22Rv1 (cell line): ENCODE measurements at regions not wholly inside any gene's neighbourhood (a gene's known extent, or its start where the extent isn't known, plus 50 kb on each side); places are given as distances from the start of the nearest gene placed in this dataset.

ENCODE experiments used
- ZFX ChIP-seq: fragments of 450-650 bp; IDR thresholded peaks from 2 replicates; pipeline ENCODE4 v1.6.1; 2017; ENCODE audit warnings: antibody characterized with exemption, borderline replicate concordance
- TF ChIP-seq, protein P1 (sequence below): fragments of 450-650 bp; IDR thresholded peaks from 2 replicates; pipeline ENCODE4 v1.5.1; 2017; ENCODE audit warnings: mild to moderate bottlenecking

DNA sequence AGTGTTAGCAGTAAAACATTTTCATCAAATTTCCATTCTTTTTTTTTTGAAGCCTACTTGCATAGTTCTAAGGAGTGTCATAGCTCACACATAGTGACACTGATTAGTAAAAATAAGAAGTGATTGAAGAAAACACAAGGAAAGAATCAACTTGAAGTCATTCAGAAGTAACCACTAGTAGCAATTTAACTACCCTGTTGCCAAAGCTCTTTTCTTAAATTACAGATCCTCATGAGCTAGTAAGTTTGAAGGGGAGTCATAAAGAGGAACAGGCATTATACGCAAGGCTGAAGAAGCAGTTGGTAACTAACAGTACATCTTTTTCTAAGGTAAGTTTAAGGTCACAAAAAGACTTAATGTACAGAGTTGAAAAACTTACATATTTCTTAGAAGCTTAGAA lies 332.2 kb downstream of the CHRM3 start:
- TF ChIP-seq, protein P1, sequence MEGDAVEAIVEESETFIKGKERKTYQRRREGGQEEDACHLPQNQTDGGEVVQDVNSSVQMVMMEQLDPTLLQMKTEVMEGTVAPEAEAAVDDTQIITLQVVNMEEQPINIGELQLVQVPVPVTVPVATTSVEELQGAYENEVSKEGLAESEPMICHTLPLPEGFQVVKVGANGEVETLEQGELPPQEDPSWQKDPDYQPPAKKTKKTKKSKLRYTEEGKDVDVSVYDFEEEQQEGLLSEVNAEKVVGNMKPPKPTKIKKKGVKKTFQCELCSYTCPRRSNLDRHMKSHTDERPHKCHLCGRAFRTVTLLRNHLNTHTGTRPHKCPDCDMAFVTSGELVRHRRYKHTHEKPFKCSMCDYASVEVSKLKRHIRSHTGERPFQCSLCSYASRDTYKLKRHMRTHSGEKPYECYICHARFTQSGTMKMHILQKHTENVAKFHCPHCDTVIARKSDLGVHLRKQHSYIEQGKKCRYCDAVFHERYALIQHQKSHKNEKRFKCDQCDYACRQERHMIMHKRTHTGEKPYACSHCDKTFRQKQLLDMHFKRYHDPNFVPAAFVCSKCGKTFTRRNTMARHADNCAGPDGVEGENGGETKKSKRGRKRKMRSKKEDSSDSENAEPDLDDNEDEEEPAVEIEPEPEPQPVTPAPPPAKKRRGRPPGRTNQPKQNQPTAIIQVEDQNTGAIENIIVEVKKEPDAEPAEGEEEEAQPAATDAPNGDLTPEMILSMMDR = no peak
- no peak for TF ChIP-seq ZFX
